GM19023 (cell line): ENCODE measurements at regions not wholly inside any gene's neighbourhood (a gene's known extent, or its start where the extent isn't known, plus 50 kb on each side); places are given as distances from the start of the nearest gene placed in this dataset.

Source experiments
- ATAC-seq: cut with Tn5 transposase; IDR thresholded peaks from one replicate; pipeline ENCODE4 v1.9.1; 2021; ENCODE audit warnings: mild to moderate bottlenecking, moderate library complexity; ENCODE audit not compliant: unreplicated experiment

DNA sequence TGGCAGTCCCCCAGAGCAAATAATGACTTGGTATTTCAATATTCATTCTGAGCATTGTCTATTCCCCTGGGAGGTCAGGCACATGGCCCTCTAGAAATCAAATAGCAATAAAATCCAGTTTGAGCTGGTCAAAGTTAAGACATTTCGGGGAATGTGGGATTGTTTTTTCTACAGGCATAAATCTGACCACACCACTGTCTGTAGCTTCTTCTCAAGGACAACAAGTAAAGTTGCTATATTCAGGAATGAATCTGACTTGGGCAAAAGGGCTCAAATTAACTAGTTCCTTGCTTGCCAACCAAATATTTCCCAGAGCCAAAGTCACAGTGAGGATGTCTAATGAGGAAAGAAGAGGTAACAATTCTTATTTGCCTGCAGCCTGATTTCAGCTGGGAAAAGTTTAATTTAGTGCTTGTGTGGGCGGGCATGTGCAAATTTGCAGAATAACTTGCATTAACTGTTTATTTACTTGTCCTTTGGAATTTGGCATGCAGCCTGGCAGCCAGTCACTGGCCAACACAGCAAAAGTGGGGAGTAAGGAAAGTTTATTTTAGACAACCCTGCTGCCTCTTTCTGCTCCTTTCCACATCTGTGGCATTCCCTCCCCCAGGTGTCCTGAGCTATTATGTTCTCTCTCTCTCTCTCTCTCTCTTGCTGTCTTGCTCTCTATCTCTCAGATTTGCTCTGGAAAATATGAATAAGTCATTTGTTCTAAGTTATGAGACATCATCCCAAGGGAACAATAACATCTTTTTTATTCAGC lies 51.2 kb upstream of the ARHGAP20 start:
- no peak for ATAC-seq

DNA sequence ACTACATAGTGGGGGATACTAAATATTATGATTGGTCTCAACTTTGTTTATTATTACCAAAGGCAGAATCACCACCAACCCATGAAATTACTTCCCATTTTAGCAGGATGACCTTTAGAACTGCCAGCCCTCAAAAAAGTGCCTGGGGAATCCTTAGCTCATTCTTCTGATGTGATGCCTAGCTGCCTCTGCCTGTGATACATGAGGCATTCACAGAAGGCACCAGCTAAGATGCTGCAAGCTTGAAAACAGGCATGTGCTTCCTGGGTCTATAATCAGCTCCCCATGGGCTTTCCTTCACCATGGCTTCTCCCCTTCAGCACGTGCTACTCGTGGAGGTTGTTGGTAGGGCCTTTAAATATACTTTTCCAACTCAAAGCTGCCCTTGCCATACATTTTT lies 50.4 kb upstream of the ARHGAP20 start:
- ATAC-seq, result no peak
